Thyroid gland (tissue), 4 donors: ENCODE measurements at regions not wholly inside any gene's neighbourhood (a gene's known extent, or its start where the extent isn't known, plus 50 kb on each side); places are given as distances from the start of the nearest gene placed in this dataset.

Source experiments
- DNase-seq, 2 donors: peaks; one replicate each; pipeline ENCODE4 v3.0.0-alpha.2; 2019
- H3K27ac ChIP-seq, 3 donors: fragments of 200-600 bp; sonication (generic); 1 replicate in 2 of 3; 2 replicates in 1 of 3; pipeline ENCODE4 v1.5.1; 2016 to 2019; ENCODE audit warnings: mild to moderate bottlenecking in 1 of 3, moderate library complexity in 1 of 3
- H3K27me3 ChIP-seq: fragments of 200-600 bp; sonication (generic); one replicate; pipeline ENCODE4 v1.5.1; 2019
- H3K36me3 ChIP-seq, 2 donors: fragments of 200-600 bp; sonication (generic); one replicate each; pipeline ENCODE4 v1.5.1; 2016 to 2019
- H3K4me1 ChIP-seq, 2 donors: fragments of 200-600 bp; sonication (generic); one replicate each; pipeline ENCODE4 v1.5.1; 2017 to 2019
- H3K4me3 ChIP-seq, 3 donors: fragments of 200-600 bp; sonication (generic); replicated peaks in 1 of 3; 1 replicate in 2 of 3; 2 replicates in 1 of 3; pipeline ENCODE4 v1.5.1; 2016; ENCODE audit warnings: mild to moderate bottlenecking in 1 of 3
- H3K9me3 ChIP-seq: fragments of 200-600 bp; sonication (generic); one replicate; pipeline ENCODE4 v1.5.1; 2017
- CTCF ChIP-seq, 6 experiments: fragments of 200-600 bp in 3 of 6; fragments of 450-650 bp in 3 of 6; sonication (generic) in 3 of 6; IDR thresholded peaks; one replicate each; pipeline ENCODE4 v1.5.1; 2016 to 2019; ENCODE audit warnings: antibody characterized with exemption in 6 of 6, mild to moderate bottlenecking in 2 of 6, inconsistent platforms in 1 of 6, moderate library complexity in 1 of 6
- POLR2A ChIP-seq, 2 donors: fragments of 450-650 bp; IDR thresholded peaks; one replicate each; pipeline ENCODE4 v1.6.1; 2017; ENCODE audit warnings: antibody characterized with exemption in 2 of 2, mild to moderate bottlenecking in 2 of 2, moderate library complexity in 1 of 2
- WGBS, 2 donors: methylation state at CpG; one replicate each; pipeline ENCODE4 v1.1.5; 2017; 5-methylcytosine and 5-hydroxymethylcytosine counted together
- intact Hi-C: fragments of 100-400 bp; cut with DNase I; formaldehyde crosslinking; loops from one replicate; pipeline ENCODE4 v1.15.1; 2023

- no peak for DNase-seq
- H3K27ac ChIP-seq = no peak overlapping the region
- H3K36me3 ChIP-seq = no peaks in the 10 kb centered on the region
- TF ChIP-seq POLR2A (IDR thresholded peaks at IDR 0.05) (no peak), CTCF (IDR thresholded peaks at IDR 0.05) (no peak)
- no peaks in the 10 kb centered on the region for H3K9me3 ChIP-seq
- no peak overlapping the region for H3K4me3 ChIP-seq
- intact Hi-C loops = no loop called here
- H3K27me3 ChIP-seq = no peaks in the 10 kb centered on the region
- H3K4me1 ChIP-seq = no peaks in the 10 kb centered on the region
Measured at GRCh38 chr1:69425871-69426270, 141.9 kb upstream of the LRRC7 start.

- H3K4me1 ChIP-seq = no peaks in the 10 kb centered on the region
- H3K4me3 ChIP-seq = no peak overlapping the region
- intact Hi-C loops = no loop called here
- H3K9me3 ChIP-seq = no peaks in the 10 kb centered on the region
- 82 to 88% methylated on average over 2 of the region's 2 CpGs for WGBS, 2 donors
- DNase-seq = no peak
- H3K27me3 ChIP-seq = no peaks in the 10 kb centered on the region
- TF ChIP-seq POLR2A (IDR thresholded peaks at IDR 0.05) (no peak), CTCF (IDR thresholded peaks at IDR 0.05) (no peak)
- no peaks in the 10 kb centered on the region for H3K36me3 ChIP-seq
- no peak overlapping the region for H3K27ac ChIP-seq
Measured at GRCh38 chr1:69426401-69426800, 141.3 kb upstream of the LRRC7 start.

- no peak overlapping the region for H3K4me3 ChIP-seq
- no peaks in the 10 kb centered on the region for H3K36me3 ChIP-seq
- no peak for TF ChIP-seq CTCF (IDR thresholded peaks at IDR 0.05)
- no peak for TF ChIP-seq POLR2A (IDR thresholded peaks at IDR 0.05)
- no peak overlapping the region for H3K27ac ChIP-seq
- no peaks in the 10 kb centered on the region for H3K9me3 ChIP-seq
- DNase-seq = no peak
- H3K4me1 ChIP-seq = no peaks in the 10 kb centered on the region
- no peaks in the 10 kb centered on the region for H3K27me3 ChIP-seq
- intact Hi-C loops = no loop called here
Measured at GRCh38 chr1:69433073-69433472, 134.6 kb upstream of the LRRC7 start.

DNA sequence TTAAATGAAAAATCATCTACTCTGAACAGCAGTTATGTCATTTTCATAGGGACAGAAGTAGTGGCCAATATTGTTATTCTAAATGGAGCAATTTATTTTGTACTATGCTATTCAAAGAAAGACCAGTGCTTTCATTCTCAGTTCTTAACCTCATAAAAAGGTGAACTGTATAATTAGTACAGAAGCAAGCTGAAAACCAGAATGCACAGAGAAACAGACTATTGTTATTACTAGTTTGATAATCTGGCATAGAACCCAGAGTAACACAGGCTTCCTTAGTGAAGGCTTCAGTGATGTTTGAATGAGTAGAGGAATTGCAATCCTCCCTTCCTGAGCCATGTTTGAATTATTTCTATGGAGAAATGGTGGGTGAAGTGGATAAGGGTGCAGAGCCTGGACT is 131.6 kb upstream of the LRRC7 start:
- no peaks in the 10 kb centered on the region for H3K4me1 ChIP-seq
- intact Hi-C loops = no loop called here
- no peak overlapping the region for H3K4me3 ChIP-seq
- H3K27me3 ChIP-seq = no peaks in the 10 kb centered on the region
- no peak overlapping the region for H3K27ac ChIP-seq
- H3K9me3 ChIP-seq = no peaks in the 10 kb centered on the region
- no peaks in the 10 kb centered on the region for H3K36me3 ChIP-seq
- no peak for DNase-seq
- TF ChIP-seq CTCF (IDR thresholded peaks at IDR 0.05) = no peak
- no peak for TF ChIP-seq POLR2A (IDR thresholded peaks at IDR 0.05)

DNA sequence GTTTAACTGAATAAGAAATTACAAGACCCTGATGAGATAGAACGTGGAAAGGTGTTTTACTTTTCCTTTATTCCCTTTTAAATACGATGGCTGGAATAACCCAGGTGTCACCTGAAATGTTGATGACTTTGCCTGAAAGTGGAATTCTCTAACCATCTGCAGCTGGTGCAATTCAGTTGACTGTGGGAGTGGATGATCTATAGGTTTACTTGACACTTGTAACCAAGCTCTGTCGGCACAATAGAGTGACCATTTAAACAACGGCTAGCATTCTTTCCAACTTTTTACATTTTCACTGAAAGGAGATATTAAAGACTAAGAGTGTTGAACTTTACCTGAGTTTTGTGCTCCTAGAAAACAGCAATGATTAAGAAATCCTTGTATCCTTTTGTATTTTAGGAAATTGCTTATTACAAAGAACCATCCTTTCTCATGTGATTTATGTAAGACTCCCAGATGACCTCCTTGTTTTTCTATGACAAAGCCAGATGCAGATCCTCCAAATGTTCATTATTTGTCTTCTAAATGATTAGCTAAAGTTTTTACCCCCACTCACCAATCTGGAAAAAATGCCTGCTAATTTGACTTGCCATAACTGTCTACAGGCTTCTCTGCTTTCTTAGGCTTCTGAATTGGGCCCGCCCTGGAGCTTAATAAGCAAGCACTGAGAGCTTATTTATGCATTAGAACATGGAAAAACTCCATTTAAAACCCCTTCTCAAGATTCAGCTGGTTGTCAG is 129.5 kb upstream of the LRRC7 start:
- Histone ChIP-seq H3K27me3 (no peaks in the 10 kb centered on the region), H3K4me1 (no peaks in the 10 kb centered on the region), H3K9me3 (no peaks in the 10 kb centered on the region), H3K27ac (no peak overlapping the region), H3K36me3 (no peaks in the 10 kb centered on the region), H3K4me3 (no peak overlapping the region)
- intact Hi-C loops = no loop called here
- no peak for DNase-seq
- TF ChIP-seq CTCF (IDR thresholded peaks at IDR 0.05) (no peak), POLR2A (IDR thresholded peaks at IDR 0.05) (no peak)
- 60 to 64% methylated on average over 5 of the region's 5 CpGs for WGBS, 2 donors
